Neuronal stem cell (in vitro differentiated cells): ENCODE measurements at regions not wholly inside any gene's neighbourhood (a gene's known extent, or its start where the extent isn't known, plus 50 kb on each side); places are given as distances from the start of the nearest gene placed in this dataset.
A peak's percentile ranks its signal among the peaks of the same experiment; 100 is the strongest.
"Not testable (repeated sequence)": the region's sequence is repeated elsewhere in the genome, so short reads cannot be mapped to it uniquely, and the experiment has no call there.

Source experiments
- DNase-seq: peaks from one replicate; pipeline ENCODE4 v3.0.0-alpha.2; 2013; ENCODE audit warnings: low spot score
- H2AFZ ChIP-seq: one replicate; pipeline ENCODE4 v1.6.1; 2013; ENCODE audit warnings: mild to moderate bottlenecking, low read length, inconsistent platforms
- H2AK5ac ChIP-seq: 2 replicates; pipeline ENCODE4 v1.6.1; 2013; ENCODE audit warnings: low read depth, mild to moderate bottlenecking, inconsistent platforms, low read length, moderate library complexity, mixed read lengths
- H2BK120ac ChIP-seq: 2 replicates; pipeline ENCODE4 v1.6.1; 2013; ENCODE audit warnings: low read depth, mild to moderate bottlenecking, inconsistent platforms, low read length, moderate library complexity, mixed read lengths
- H2BK12ac ChIP-seq: one replicate; pipeline ENCODE4 v1.6.1; 2013; ENCODE audit warnings: low read length, inconsistent platforms
- H2BK15ac ChIP-seq: 2 replicates; pipeline ENCODE4 v1.6.1; 2013; ENCODE audit warnings: mild to moderate bottlenecking, low read length, inconsistent platforms, mixed read lengths
- H2BK5ac ChIP-seq: one replicate; pipeline ENCODE4 v1.6.1; 2013; ENCODE audit warnings: inconsistent platforms, mild to moderate bottlenecking, low read length, moderate library complexity
- H3K14ac ChIP-seq: one replicate; pipeline ENCODE4 v1.6.1; 2013; ENCODE audit warnings: low read length, inconsistent platforms
- H3K18ac ChIP-seq: 2 replicates; pipeline ENCODE4 v1.6.1; 2013; ENCODE audit warnings: low read length, inconsistent platforms
- H3K23ac ChIP-seq: 2 replicates; pipeline ENCODE4 v1.6.1; 2013; ENCODE audit warnings: low read depth, mild to moderate bottlenecking, mixed read lengths, low read length, inconsistent platforms; ENCODE audit not compliant: poor library complexity
- H3K27ac ChIP-seq: replicated peaks from 3 replicates; pipeline ENCODE4 v1.5.1; 2013; ENCODE audit warnings: low read length, inconsistent platforms
- H3K27me3 ChIP-seq, 3 experiments: 2 replicates each; pipeline ENCODE4 v1.6.1; 2013; ENCODE audit warnings: low read length in 3 of 3, mild to moderate bottlenecking in 2 of 3, inconsistent platforms in 1 of 3, low read depth in 1 of 3, mixed read lengths in 1 of 3, moderate library complexity in 1 of 3; ENCODE audit not compliant: control insufficient read depth in 3 of 3, insufficient read depth in 3 of 3
- H3K36me3 ChIP-seq, 2 donors: replicated peaks in 1 of 2; 2 replicates each; pipeline ENCODE4 v1.6.1; 2013; ENCODE audit warnings: low read length in 2 of 2; ENCODE audit not compliant: control insufficient read depth in 2 of 2, insufficient read depth in 2 of 2
- H3K4ac ChIP-seq: 2 replicates; pipeline ENCODE4 v1.6.1; 2013; ENCODE audit warnings: inconsistent platforms, mild to moderate bottlenecking, low read length, moderate library complexity
- H3K4me1 ChIP-seq, 2 donors: 1 replicate in 1 of 2; 2 replicates in 1 of 2; pipeline ENCODE4 v1.6.1; 2013; ENCODE audit warnings: low read length in 2 of 2, low read depth in 1 of 2; ENCODE audit not compliant: control insufficient read depth in 2 of 2, insufficient read depth in 1 of 2
- H3K4me2 ChIP-seq: one replicate; pipeline ENCODE4 v1.6.1; 2013; ENCODE audit warnings: mild to moderate bottlenecking, low read length, inconsistent platforms; ENCODE audit not compliant: insufficient read depth, poor library complexity, severe bottlenecking
- H3K4me3 ChIP-seq, 2 donors: 2 replicates each; pipeline ENCODE4 v1.5.1; 2013; ENCODE audit warnings: low read length in 2 of 2, mild to moderate bottlenecking in 2 of 2, inconsistent platforms in 1 of 2, moderate library complexity in 1 of 2
- H3K79me1 ChIP-seq: one replicate; pipeline ENCODE4 v1.6.1; 2013; ENCODE audit warnings: low read depth, mild to moderate bottlenecking, inconsistent platforms, low read length, moderate library complexity
- H3K9ac ChIP-seq: one replicate; pipeline ENCODE4 v1.6.1; 2013; ENCODE audit warnings: mild to moderate bottlenecking, low read depth, low read length, inconsistent platforms; ENCODE audit not compliant: poor library complexity
- H3K9me3 ChIP-seq, 2 donors: replicated peaks in 1 of 2; 2 replicates each; pipeline versions ENCODE3 to v1.6.1; 2013; ENCODE audit warnings: low read length in 2 of 2, mild to moderate bottlenecking in 2 of 2, inconsistent platforms in 1 of 2, low read depth in 1 of 2, mixed read lengths in 1 of 2, moderate library complexity in 1 of 2; ENCODE audit not compliant: control insufficient read depth in 2 of 2, insufficient read depth in 1 of 2
- H4K8ac ChIP-seq: one replicate; pipeline ENCODE4 v1.6.1; 2013; ENCODE audit warnings: low read depth, mild to moderate bottlenecking, inconsistent platforms, low read length, moderate library complexity
- H4K91ac ChIP-seq: one replicate; pipeline ENCODE4 v1.6.1; 2013; ENCODE audit warnings: low read length, low read depth, mild to moderate bottlenecking, inconsistent platforms; ENCODE audit not compliant: poor library complexity
- WGBS, 2 donors: extraction: QIAGEN DNeasy Blood & Tissue Kit; methylation state at CpG; one replicate each; pipeline ENCODE4 v1.1.7; 2013; ENCODE audit warnings: missing lambda C conversion rate in 2 of 2, mixed read lengths in 1 of 2; ENCODE audit not compliant: insufficient read length in 2 of 2, insufficient replicate concordance in 1 of 2; ENCODE audit errors: extremely low coverage in 2 of 2; 5-methylcytosine and 5-hydroxymethylcytosine counted together

GRCh38 chr14:43669355-43669754 lies 837.7 kb downstream of the FSCB start:
- Histone ChIP-seq H3K14ac (no peak overlapping the region), H3K9ac (no peak overlapping the region), H3K18ac (no peak overlapping the region), H3K9me3 (peaks cover 0 to 1% of the 10 kb centered on the region in 2 donors), H3K4me3 (no peak overlapping the region), H2BK15ac (no peak overlapping the region), H3K27ac (no peak overlapping the region), H3K79me1 (no peaks in the 10 kb centered on the region), H2BK120ac (no peak overlapping the region), H3K4me2 (no peak overlapping the region), H2AFZ (no peak overlapping the region), H3K36me3 (no peaks in the 10 kb centered on the region), H3K4ac (no peak overlapping the region), H3K23ac (no peak overlapping the region), H4K8ac (no peak overlapping the region), H2AK5ac (no peak overlapping the region), H2BK5ac (no peak overlapping the region), H4K91ac (no peak overlapping the region), H3K4me1 (no peaks in the 10 kb centered on the region), H3K27me3 (no peaks in the 10 kb centered on the region), H2BK12ac (no peak overlapping the region)
- no CpG with 5 or more reads among the region's 1 CpG for WGBS, 2 donors
- DNase-seq, result no peak

- Histone ChIP-seq H3K79me1 (no peaks in the 10 kb centered on the region), H3K27me3 (no peaks in the 10 kb centered on the region), H4K8ac (no peak overlapping the region), H2BK5ac (no peak overlapping the region), H2BK12ac (no peak overlapping the region), H4K91ac (no peak overlapping the region), H3K9ac (peak overlapping the region; percentile 9), H3K36me3 (no peaks in the 10 kb centered on the region), H2BK15ac (no peak overlapping the region), H3K4me2 (no peak overlapping the region), H3K4me1 (no peaks in the 10 kb centered on the region), H3K18ac (no peak overlapping the region), H2AFZ (no peak overlapping the region), H3K27ac (no peak overlapping the region), H3K4ac (no peak overlapping the region), H2AK5ac (no peak overlapping the region), H2BK120ac (no peak overlapping the region), H3K14ac (peak overlapping the region; percentile 85), H3K23ac (no peak overlapping the region), H3K4me3 (no peak overlapping the region), H3K9me3 (peaks cover 0 to 1% of the 10 kb centered on the region in 2 donors)
- DNase-seq, result no peak
- WGBS, 2 donors, result no CpG with 5 or more reads among the region's 9 CpGs
Observed at GRCh38 chr14:43665570-43666267, 841.4 kb downstream of the FSCB start.

DNA sequence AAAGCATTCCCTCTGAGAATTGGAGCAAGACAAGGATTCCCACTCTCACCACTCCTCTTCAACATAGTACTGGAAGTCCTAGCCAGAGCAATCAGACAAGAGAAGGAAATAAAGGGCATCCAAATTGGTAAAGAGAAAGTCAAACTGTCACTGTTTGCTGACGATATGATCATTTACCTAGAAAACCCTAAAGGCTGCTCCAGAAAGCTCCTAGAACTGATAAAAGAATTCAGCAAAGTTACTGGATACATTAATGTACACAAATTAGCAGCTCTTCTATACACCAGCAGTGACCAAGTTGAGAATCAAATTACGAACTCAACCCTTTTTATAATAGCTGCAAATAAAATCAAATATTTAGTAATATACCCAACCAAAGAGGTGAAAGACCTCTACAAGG lies 851.9 kb downstream of the FSCB start:
- not testable (repeated sequence) for H3K4me3 ChIP-seq, H3K27ac ChIP-seq, H2AFZ ChIP-seq, H4K8ac ChIP-seq, H3K4ac ChIP-seq, H2BK12ac ChIP-seq, H3K27me3 ChIP-seq, H2BK5ac ChIP-seq, H3K23ac ChIP-seq, H3K79me1 ChIP-seq, H3K36me3 ChIP-seq, H3K4me2 ChIP-seq, H3K9ac ChIP-seq, H2BK15ac ChIP-seq, H4K91ac ChIP-seq, H3K9me3 ChIP-seq, H3K18ac ChIP-seq, H2BK120ac ChIP-seq, H3K4me1 ChIP-seq, DNase-seq, H3K14ac ChIP-seq, H2AK5ac ChIP-seq
- no CpG with 5 or more reads among the region's 2 CpGs for WGBS, 2 donors

DNA sequence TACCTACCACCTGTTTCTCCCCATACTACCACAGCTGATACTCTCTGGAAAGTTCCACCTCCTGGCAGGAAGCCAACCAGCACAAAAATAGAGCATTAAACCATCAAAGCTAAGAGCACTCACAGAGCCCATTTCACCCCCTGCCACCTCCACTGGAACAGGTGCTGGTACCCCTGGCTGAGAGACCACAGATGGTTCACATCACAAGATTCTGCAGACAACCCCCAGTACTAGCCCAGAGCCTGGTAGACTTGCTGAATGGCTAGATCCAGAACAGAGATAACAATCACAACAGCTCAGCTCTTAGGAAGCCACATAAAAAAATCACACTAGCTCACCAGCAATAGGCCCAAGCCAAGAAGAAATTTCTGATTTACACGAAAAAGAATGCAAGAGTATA lies 855.2 kb downstream of the FSCB start:
- Histone ChIP-seq H3K79me1 (no peaks in the 10 kb centered on the region), H3K4ac (no peak overlapping the region), H2BK5ac (no peak overlapping the region), H2BK15ac (no peak overlapping the region), H3K4me3 (no peak overlapping the region), H3K14ac (no peak overlapping the region), H3K23ac (no peak overlapping the region), H2BK120ac (no peak overlapping the region), H3K4me2 (no peak overlapping the region), H3K4me1 (no peaks in the 10 kb centered on the region), H3K27me3 (no peaks in the 10 kb centered on the region), H3K18ac (no peak overlapping the region), H3K9ac (no peak overlapping the region), H3K27ac (no peak overlapping the region), H3K9me3 (peaks cover 0 to 4% of the 10 kb centered on the region in 2 donors), H2AFZ (no peak overlapping the region), H2BK12ac (no peak overlapping the region), H4K8ac (no peak overlapping the region), H4K91ac (no peak overlapping the region), H3K36me3 (no peaks in the 10 kb centered on the region), H2AK5ac (no peak overlapping the region)
- WGBS, 2 donors, result no CpG with 5 or more reads among the region's 1 CpG
- no peak for DNase-seq
